ENCODE measurements at regions not wholly inside any gene's neighbourhood (a gene's known extent, or its start where the extent isn't known, plus 50 kb on each side); places are given as distances from the start of the nearest gene placed in this dataset.

DNA sequence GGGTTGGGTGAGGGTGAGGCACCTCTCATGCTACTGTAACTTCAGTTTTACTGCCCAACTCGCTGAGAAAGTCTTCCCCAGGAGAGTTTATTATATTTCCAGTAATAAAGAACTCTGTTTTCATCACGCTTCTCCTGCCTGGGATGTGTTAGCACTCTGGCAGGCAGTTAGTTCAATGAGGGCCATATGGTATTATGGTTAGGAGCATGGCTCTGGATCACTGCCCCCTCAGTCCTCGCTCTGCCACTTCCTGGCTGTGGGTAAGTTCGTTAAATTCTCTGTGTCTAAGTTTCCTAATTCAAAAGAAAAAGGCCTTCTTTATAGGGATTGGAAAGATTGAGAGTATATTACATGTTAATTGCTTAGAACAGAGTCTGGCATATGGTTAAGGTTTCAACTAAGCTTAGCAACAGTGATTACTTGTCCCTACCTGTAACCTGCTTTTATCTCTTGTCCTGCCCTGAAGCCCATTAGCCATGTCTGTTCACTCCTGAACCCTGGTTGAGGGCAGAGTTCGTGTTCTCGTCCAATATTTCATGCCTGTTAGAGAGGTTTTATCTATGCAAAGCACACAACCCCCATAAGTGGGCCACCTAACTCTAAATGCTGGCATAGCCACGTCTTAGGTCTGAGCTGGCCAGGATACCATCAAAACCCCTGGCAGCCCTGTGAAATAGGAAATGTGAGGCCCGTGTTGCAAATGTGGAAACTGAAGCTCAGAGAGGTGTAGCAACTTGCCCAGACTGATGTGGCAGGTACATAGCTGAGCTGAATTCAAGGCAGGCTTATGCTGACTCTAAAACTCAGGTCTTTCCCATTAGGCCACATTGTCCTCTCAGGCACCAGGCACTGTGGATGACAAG, 342.5 kb upstream of the JARID2 start:
- no peak for DNase-seq (ENCODE audit: low spot score)

DNA sequence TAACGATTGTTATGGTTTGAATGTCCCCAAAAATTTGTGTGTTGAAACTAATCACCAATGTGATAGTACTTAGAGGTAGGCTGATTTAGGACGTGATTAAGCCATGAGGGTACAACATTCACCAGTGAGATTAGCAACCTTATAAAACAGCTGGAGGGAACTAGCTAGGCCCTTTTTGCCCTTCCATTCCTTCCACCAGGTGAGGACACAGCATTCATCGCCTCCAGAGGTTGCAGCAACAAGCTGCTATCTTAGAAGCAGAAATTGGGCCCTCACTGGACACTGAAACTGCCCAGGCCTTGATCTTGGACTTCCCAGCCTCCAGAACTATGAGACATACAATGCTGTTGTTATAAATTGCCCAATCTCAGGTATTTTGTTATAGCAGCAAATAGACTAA, 340.7 kb upstream of the JARID2 start:
- no peak for DNase-seq (ENCODE audit: low spot score)

DNA sequence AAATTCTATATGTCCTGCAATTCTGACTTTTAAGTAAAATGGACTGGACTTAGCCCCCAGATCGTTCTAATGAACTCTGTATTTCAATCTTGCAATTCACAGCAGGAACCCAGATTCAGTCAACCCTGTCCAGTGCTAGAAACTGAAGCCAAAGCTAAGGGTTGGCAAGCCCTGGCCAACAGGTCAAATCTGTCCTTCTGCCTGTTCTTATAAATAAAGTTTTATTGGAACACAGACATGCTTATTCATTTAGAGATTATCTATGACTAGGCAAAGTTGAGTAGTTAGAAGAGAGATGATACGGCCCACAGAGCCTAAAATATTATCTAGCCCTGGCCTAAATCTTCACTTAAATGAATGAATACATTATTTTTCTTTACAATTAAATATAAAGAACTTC, 339.2 kb upstream of the JARID2 start:
- no peak for DNase-seq (ENCODE audit: low spot score)

- peak; percentile 43 for DNase-seq (ENCODE audit: low spot score)
Measured at GRCh38 chr6:14910692-14911547, 334.9 kb upstream of the JARID2 start.

DNA sequence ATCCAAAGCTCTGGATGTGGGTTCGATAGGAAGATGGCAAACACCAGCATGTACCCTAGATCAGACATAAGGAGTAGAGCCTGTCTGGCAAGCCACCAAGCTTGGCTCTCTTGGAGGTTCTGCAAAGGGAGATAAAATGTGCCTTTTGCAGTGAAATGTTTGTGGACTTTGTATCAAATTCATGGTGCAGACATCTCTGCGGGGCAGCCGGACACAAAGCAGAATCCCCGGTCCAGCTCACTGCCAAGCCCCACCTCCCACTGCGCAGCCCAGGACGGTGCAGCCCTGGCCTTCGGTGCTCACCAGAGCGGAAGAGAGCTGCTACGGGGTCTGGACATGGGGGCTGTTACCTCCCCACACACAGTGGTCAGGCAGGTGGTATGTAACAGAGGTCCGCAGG, 333.6 kb upstream of the JARID2 start:
- no peak for DNase-seq (ENCODE audit: low spot score)

- no peak for DNase-seq (ENCODE audit: low spot score)
Measured at GRCh38 chr6:14912706-14913105, 333.2 kb upstream of the JARID2 start.

DNA sequence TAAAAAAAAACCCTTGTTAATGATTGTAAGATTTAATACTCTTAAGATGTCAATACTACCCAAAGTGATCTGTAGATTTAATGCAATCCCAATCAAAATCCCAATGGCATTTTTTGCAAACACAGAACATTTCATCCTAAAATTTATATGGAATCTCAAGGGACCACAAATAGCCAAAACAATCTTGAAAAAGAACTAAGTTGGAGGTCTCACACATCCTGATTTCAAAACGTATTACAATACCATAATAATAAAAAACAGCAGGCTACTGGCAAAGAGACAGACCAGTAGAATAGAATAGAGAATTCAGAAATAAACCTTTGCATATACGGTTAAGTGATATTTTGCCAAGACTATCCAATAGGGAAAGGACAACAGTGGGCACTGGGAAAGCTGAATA, 331.9 kb upstream of the JARID2 start:
- no peak for DNase-seq (ENCODE audit: low spot score)

DNA sequence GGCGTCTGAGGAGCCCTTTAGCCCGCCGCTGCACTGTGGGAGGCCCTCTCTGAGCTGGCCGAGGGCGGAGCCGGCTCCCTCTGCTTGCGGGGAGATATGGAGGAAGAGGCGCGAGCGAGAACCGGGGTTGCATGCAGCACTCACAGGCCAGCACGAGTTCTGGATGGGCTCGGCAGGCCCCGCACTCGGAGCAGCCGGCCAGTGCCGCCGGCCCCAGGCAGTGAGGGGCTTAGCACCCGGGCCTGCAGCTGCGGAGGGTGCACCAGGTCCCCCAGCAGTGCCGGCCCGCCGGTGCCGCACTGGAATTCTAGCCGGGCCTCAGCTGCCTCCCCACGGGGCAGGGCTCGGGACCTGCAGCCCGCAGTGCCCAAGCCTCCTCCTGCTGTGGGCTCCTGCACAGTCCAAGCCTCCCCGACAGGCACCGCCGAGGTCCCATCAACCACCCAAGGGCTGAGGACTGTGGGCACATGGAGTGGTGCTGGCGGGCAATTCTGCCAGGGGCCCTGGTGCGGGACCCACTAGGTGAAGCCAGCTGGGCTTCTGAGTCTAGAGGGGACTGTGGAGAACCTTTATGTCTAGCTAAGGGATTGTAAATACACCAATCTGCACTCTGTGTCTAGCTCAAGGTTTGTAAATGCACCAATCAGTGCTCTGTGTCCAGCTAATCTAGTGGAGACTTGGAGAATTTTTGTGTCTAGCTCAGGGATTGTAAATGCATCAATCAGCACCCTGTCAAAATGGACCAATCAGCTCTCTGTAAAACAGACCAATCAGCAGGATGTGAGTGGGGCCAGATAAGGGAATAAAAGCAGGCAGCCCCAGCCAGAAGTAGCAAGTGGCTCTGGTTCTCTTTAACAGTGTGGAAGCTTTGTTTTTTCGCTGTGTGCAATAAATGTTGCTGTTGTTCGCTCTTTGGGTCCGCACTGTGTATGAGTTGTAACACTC, 329.7 kb upstream of the JARID2 start:
- no peak for DNase-seq (ENCODE audit: low spot score)

DNA sequence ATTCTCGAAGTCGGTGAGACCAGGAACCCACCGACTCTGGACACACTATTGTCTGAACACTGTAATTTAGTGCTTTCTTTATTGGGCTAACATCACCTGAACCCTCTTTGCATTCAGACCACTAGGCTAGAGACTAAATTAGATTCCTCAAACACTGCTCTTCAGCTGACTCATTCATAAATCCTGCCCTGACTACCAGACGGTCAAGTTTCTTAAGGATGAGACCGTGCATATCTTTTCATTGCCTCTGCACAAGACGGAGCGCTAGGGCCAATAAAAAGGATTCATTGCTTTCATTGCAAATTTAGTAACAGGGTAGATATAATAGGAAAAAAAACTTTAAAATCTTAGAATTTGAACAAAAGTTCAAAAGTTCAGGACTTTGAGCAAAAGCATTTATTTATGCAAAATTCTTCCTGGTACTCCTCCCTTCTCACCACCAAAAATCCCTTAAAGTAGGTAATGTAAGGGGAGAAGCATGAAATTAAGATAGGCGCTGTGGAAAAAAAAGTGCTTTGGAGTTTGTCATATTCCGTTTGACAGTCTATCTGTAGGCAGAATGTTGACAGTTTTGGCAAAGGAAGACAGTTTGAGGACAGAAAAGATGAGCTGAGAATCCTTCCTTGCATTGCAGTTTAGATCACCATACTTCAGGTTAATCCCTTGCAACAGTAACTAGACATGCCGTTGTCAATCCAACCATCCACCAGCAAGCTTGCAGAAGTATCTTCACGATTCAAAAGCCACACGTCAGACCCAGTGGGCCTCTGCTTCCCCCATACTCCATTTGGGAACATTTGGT, 328.6 kb upstream of the JARID2 start:
- DNase-seq (ENCODE audit: low spot score) = peak; percentile 40

- no peak for DNase-seq (ENCODE audit: low spot score)
Measured at GRCh38 chr6:14918200-14918907, 327.5 kb upstream of the JARID2 start.

DNA sequence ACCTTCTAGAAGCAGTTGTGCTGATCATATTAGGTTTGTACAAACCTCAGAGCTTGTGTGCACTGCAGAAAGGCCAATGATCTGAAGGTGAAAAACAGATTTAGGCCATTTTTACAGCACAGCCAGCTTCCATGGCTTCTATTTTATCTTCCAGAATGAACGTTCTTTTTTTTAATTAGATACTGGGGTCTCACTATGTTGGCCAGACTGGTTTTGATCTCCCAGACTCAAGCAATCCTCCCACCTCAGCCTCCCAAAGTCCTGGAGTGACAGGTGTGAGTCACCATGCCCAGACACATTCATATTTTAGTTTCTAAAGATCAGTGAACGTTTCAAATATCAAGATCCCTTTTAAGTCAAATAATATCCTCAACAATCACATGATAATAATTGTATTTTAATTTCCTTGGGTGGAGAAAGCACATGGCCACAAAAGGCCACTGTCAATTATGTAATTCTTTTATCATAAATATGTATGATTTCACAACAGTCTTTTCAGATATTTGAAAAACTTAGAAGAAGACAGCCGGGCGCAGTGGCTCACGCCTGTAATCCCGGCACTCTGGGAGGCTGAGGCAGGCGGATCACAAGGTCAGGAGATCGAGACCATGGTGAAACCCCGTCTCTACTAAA, 326.7 kb upstream of the JARID2 start:
- no peak for DNase-seq (ENCODE audit: low spot score)

GRCh38 chr6:14920276-14920675, 325.6 kb upstream of the JARID2 start:
- DNase-seq (ENCODE audit: low spot score) = no peak

GRCh38 chr6:14921170-14921569, 324.7 kb upstream of the JARID2 start:
- no peak for DNase-seq (ENCODE audit: low spot score)

DNA sequence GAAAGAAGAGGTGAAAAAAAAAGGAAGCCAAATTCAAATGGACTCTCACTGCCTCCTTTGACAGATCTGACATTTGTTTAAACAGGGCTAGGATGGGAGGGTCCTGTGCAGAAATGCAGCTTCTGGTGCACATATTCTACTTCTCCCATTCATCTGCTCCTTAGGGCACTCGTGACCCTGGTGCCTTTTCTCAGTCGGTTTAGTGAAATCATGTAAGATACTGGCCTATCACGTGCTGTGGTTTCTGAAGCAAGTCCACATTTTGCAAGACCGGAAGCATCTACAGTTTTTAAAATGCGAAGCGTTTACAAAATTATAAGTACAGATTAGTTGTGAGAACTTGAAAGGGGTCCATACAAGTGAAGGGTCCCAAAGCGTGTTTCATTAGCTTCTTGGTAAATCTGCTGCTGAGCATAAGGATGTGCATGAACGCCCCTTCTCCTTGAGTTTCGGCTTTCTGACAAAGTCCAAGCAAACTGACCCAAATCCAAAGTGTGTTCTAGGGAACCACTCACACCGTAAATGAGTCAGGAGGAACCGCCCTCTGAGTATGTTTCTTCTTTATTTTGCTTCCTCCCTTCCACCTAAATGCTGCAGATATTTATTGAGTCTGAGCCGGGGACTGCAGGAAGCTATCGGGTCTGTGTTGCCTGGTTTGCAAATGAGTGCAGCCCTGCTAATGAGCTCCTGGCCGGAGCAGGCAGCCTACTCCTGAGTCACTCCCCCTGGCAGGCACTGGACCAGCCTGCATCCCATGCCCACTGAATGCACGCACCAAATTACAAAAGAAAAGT, 323.8 kb upstream of the JARID2 start:
- DNase-seq (ENCODE audit: low spot score) = peak; percentile 64

GRCh38 chr6:14922706-14923460, 323.0 kb upstream of the JARID2 start:
- DNase-seq (ENCODE audit: low spot score) = no peak

GRCh38 chr6:14924126-14925024, 321.5 kb upstream of the JARID2 start:
- DNase-seq (ENCODE audit: low spot score) = no peak

DNA sequence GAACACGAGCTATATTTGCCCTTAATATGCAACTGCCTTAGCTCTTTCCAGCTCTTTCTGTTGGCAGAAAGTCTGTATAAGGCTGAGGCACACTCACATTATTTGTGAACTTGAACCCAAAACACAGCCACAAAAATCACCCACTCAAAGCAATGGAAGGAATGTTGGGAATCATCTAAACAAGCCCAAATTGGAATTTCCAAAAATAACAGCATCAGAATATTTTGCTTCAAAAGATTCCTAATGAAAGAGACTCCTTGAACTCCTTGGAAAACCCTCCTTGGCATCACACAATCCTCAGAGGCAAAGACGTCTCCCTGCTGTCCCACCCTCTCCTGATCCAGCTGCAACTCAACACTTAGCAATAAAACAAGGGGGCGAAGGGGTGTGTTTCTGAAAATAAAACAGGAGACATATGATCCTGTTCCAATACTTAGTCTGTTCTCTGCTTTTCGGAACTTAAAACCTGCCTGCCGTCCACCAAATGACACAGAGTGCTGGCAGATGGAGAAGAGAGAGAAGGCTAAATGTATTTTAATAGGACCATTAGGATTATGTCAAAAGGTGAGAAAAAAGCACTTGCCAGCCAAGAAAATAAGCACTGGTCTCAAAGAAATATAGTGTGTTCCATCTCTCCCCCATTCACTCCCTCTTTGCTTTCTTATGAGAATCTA, 320.7 kb upstream of the JARID2 start:
- no peak for DNase-seq (ENCODE audit: low spot score)
